Endometrium (tissue), 2 donors: ENCODE measurements at regions not wholly inside any gene's neighbourhood (a gene's known extent, or its start where the extent isn't known, plus 50 kb on each side); places are given as distances from the start of the nearest gene placed in this dataset.
"Not testable (repeated sequence)": the region's sequence is repeated elsewhere in the genome, so short reads cannot be mapped to it uniquely, and the experiment has no call there.

ENCODE experiments used
- FAIRE-seq: peaks from 2 replicates; lab custom pipeline; 2012; peaks lifted over from hg19 to GRCh38; lab: Jason Lieb, UNC
- donor health status: control.
- donor health status: control.

DNA sequence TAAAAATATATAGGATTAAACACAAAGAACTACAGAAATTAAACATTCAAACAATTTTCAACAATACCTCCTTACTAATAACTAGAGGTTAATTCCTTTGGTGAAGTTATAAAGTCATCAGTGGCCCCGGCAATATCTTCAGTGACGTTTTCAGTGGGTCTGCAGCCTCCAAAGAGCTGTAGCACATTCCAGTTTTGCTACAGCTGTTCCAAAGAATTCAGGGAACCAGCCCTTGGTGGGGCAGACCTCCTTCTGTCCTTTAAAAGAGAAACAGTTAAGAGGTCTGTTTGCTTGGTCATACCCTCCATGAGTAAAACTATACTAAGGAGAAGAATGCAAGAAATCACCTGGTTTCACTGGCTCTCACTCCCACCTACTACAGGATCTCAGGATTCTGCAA is 99.2 kb upstream of the ZDHHC17 start:
- no peak for FAIRE-seq

DNA sequence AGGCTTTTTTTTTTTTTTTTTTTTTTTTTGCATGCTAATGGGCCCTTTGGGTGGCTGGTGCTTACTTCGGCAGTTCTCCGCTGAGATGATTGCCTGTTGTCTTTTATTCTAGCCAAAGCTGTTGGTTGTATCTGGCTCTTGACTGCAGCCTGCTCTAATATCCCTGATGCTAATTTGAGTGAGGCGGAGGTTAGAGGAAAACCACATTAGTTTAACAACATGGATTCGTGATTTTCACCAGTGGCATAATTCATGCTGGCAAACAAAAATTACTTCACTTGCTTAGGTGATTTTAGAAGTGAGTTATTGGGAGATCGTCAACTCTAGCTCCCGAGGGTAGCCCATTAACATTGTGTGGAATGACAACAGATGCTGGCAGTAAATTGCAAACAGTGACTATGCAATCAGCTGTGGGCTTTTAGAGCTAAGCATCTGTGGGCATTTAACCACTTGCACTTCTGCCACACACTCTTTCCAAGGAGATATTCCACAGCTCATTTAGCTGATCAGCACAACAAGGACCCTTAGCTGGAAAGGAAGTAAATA is 97.6 kb upstream of the ZDHHC17 start:
- FAIRE-seq, result no peak

DNA sequence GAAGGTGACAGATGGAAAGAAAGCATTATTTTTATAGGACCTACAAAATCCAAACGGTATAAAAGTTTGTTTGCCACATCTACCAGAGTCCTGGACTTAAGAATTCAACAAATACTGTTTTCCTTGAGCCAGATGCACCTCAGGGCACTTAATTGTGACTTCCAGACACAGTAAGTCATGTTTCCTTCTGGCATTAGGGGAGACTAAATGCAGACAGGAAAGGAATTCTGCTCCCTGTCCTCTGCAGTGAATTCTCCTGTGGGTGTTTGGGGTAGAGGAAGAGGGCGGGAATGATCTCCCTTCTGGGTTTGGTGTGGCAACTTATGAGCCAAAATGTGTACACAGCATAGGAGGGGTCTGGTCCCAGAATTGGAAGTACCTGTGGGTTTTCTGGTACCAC is 93.9 kb upstream of the ZDHHC17 start:
- FAIRE-seq, result no peak

DNA sequence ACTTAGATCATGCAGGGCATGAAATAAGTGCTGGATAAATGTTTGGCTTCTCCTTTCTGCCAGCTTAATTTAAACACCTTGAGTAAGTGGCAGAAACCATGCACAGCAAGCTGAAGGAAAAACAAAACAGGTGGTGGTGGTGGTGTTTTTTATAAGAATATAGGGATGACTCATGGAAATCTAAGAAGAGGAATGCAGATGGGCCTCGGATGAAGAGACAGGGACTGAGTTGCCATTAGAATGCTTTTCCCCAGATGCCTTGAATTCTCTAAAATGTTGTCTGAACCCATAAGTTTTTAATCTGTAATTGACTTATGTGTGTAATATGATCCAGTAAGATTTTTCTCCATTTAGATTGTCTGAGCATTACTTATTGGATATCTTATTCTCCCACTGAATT is 93.1 kb upstream of the ZDHHC17 start:
- no peak for FAIRE-seq

DNA sequence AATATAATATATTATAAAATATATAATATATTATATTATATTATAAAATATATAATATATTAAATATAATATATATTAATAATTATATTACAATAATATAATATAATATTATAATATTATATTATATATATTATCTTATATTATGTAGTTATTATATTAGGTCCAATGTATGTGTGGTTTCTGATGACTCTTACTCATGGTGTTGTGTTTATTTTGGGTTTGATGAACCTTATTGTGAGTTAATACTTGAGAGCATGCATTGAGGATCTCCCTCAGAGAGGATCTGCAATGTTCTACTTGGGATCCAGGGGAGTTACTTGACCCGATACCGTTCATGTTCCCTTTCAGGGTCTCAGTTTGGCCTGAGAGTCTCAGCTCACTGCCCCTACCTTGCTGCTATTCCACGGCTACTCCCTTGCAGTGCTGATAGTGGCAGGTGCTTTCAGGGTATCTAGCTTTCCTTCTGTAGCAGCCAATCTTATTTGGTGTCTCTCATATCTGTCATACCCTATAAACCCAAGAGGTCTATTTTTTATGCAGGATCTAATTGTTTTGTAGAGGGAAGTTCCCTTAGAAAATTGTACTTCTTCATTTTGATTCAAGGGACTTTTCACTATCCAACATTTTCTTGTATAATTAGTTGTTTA is 89.1 kb upstream of the ZDHHC17 start:
- no peak for FAIRE-seq

DNA sequence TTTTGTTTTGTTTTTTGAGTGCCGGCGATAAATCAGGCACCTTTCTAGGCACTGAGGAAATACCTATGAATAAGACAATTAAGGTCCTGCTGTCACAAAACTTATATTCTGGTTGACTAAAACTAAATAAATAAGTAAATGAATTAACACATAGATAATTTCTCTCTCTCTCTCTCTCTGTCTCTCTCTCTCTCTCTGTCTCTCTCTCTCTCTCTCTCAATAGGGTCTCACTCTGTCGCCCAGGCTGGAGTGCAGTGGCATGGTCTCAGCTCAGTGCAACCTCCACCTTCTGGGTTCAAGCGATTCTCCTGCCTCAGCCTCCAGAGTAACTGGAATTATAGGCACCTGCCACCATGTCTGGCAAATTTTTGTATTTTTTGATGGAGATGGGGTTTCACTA is 87.7 kb upstream of the ZDHHC17 start:
- not testable (repeated sequence) for FAIRE-seq

DNA sequence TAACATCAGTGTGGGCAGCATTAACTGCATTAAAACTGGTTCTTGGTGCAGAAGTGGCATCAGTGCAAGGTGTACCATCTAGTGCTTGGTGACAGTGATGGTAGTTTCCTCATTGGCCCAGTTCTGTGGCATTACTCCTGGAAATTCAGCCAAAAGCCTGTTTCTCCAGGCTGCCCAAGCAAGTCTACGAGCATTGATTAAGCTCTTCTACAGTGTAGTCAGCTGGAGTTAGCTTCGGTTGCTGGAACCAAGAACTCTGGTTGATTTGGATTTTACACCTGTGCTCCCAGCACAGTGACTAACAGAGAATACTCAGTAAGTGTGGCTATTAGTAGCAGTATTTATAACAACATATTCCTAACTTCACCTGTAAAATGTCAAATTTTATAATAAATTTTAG is 84.9 kb upstream of the ZDHHC17 start:
- FAIRE-seq, result no peak

DNA sequence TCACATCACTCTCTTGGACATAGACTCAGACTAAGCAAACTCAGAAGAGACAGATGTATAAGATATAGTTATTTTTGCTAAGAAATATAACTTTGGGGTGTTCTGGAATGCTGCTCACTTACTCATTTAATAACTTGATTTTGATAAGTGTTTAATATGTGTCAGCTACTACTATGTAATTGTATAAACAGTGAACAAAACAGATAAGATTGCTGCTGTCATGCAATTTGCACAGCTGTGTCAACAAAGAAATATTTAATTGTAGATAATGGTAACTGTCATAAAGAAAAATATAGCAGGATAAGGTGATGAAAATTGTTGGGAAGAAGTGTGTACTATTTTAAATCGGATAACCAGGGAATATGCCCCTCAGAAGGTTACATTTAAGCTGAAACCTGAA is 84.1 kb upstream of the ZDHHC17 start:
- no peak for FAIRE-seq

DNA sequence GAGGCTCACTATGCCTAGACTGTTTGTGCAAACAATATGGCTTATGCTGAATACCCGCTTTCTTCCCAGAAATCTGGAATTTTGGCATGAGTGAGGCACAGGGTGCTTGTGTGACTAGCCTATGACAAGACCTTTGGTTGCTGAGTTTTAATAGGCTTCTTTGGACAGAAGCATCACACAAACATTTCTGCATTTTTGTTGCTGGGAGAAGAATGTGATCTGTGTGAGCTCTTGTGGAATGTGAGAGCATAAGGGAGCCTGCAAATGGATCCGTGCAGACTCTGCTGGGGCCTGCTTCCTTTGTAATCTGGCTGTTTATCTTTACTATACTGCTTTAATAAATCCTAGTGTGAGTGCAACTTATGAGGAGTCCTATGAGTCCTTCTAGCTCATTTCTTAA is 83.0 kb upstream of the ZDHHC17 start:
- no peak for FAIRE-seq

DNA sequence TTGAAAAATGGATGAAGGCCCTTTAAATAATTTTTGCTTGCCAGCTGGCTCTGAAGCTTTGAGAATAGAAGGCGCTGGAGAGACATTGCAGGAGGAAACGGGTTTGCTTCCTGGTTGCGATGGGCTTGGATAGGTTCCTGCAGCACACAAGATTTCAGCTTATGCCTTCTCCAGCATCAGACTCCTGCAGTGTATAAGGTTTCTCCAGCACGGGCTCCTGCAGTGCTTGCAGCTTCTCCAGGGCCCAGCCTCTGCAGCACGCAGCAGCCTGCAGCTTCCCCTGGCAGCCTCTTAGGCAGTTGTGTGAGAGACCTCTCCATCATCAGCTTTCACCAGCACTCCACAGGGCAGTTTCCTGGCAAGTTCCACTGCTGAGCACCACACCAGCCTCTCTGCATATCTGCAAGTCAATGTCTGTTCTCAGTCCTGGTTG is 78.7 kb upstream of the ZDHHC17 start:
- no peak for FAIRE-seq

DNA sequence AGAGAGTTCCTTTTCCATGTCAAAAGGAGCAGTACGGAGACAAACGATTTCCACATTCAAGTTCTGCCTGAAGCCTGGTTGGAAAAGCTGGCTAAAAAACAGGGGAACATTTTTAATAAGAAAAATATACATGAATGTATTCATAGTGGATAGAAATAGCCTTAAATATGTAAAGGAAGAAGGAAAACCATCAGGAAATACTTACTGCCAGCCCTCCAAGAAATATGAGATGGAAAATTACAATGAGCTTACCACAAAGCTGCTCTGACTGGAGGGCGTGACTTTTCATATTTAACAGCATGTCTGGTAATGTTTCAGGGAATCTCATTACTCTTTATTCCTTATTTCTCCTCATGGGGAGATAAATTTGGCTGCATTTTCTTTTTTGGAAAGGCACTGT is 75.9 kb upstream of the ZDHHC17 start:
- no peak for FAIRE-seq

DNA sequence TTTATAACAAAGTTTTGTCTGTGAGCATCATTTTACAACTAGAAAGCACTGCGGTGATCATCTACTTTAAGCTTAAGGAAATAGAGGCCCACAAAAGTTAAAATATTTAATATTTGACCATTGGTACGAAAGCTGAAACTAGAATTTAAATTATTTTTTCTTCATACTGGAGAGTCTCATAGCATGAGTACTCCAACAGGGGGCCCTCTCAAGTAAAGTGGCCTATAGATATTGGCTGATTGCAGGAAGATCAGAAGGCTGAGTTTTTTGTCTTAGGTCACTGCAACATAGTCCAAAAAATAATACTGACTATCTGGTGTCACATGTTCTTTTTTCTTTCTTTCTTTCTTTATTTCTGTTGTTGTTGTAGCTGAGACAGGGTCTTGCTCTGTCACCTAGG is 75.3 kb upstream of the ZDHHC17 start:
- no peak for FAIRE-seq

DNA sequence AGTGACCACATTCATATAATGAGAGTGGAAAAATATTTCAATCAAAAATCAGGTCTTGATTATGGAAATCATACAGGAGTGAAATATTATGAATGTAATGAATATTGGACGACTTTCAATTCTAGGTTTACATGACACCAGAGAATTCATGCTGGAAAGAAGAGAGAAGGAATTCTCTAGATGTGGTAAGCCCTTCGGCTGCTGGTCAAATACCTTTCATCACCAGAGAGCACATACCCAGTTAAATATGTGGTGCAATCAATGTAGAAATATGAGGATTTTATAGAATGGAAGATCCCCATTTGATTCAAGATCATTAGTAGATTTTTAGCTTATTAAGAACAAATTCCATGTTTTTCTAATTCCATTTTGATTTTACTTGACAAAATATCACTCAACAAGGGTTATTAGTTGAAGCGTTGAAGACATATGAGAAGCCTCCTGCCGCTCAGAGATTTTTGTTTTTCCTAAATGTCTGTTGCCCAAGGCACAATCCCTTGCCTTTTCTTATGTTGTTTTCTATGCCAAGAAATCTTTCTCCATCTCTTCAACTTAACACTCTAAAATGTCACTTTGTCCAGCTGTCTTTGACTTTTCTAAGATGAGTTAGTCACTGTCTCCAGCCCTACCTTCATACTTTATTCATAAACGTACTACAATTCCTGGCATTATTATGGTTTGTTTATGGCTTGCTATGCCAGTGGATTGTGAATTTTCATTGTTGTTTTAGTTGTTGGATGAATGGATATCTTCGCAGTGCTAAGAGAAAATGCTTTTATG is 72.8 kb upstream of the ZDHHC17 start:
- no peak for FAIRE-seq

DNA sequence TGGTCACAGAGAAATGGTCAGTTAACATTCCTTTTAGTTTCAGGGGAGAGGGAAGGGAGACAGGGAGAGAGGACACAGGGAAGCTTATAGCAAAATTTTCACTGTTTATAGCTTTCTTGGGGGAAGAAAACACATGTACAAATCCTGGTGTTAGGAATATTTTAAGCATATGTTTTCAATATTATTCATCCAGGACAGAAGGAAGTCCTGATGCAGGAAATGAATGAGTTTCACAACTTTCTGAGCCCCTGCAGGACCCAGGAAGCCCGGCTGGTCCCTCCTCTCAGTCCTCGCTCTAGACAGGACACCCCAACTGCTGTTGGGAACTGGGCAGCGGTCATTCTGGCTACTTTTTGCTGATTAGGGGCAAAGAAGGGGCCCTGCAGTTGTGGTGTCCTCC is 71.1 kb upstream of the ZDHHC17 start:
- no peak for FAIRE-seq

DNA sequence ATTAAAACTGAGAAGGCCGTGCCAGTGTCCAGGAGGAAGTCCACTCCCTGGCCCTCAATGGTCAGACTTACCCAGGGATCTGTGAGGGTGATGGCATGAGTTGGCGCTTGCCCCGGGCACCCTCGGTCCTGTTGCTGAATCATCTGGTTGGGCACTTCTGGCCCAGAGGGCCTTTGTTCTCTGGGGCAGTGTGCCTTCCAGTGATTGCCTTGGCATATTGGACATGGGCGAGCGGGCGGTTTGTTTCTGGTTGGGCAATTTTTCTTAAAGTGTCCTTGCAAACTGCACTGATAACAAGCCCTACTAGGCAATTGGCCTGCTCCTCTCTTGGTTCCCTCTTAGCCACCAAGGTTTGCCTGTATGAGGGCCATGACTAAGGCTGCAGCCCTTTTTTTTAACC is 69.5 kb upstream of the ZDHHC17 start:
- FAIRE-seq, result no peak

DNA sequence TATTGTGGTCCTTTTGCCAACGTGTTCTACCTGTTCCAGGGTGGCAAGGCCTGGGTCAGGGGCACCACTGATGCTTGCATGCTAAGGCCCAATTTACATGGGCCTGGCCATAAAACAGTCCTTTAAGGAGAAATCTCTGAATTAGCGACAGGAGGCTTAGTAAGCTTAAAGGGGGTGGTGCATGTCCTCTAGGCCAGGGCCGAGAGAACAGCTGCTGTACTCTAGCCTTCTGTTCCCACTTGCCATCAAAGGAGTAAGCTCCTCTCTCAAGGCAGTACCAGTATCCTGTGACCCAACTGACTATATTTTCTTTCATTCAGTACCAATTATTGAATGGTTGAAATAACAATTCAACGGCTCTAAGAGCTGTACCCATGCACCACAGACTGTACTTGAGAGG is 67.7 kb upstream of the ZDHHC17 start:
- no peak for FAIRE-seq

DNA sequence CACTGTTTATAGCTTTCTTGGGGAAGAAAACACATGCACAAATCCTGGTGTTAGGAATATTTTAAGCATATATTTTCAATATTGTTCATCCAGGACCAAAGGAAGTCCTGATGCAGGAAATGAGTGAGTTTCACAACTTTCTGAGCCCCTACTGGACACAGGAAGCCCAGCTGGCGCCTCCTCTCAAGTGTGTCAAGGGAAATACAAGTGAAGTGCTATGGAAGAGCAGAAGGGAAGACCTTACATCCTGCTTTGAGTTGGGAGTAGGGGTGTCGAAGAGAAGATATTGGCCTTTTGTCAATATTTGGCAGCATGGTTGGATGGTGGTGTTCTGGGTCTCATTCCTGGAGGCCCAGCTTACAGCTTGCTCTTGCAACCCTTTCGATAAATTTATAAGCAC is 66.1 kb upstream of the ZDHHC17 start:
- no peak for FAIRE-seq

DNA sequence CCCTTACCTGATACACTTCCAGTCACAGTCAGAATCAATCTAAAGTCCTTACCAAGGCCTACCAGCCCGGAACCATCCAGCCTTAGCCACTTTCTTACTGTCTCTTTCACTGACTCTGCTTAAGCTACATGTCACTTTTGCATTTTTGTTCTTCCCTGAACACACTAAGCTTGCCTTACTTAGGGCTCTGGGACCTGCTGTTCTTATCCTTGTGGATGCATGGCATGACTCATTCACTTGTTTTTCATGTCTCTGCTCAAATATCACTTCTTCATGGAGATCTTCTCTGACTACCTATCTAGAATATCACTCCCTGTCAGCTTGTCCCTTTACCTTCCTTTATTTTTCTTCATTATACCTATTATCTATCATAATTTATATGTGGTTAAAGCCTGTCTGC is 65.6 kb upstream of the ZDHHC17 start:
- no peak for FAIRE-seq

DNA sequence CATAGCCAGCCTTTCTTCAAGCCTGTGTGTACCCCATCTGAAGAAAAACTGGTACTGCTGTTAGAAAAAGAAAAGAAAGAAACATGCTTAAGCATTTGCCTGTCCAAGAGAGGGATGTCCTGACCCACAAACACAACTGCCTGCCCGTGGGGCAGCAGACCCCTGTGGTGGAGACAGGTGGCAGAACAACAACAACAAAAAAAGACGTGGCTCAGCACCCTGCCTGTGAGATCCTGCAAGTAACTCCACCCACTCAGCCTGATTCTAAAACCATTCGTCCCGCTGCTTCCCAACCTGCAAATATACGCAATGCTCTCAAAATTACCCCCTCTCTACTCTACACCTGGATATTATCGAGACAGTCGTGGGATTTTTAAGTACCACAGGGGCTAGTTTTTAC is 64.9 kb upstream of the ZDHHC17 start:
- FAIRE-seq, result no peak

DNA sequence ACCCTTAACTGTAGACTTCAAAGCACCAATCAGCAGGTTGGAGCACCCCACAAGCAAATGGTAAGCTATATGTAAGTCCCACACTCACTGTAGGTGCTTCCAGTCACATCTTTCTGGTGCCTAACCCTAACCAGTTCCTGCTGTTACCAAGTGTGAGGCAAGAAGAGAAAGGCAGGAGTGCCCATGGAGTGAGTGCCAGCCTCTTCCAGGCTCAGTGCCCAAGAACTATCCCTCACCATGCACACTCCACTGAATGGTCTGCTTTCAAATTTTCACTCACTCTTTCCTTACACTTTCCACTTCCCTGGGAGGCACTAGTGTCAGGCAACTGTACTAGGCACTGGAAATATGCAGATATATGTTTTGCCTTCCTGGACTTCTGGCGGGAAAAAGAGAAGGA is 62.2 kb upstream of the ZDHHC17 start:
- no peak for FAIRE-seq

DNA sequence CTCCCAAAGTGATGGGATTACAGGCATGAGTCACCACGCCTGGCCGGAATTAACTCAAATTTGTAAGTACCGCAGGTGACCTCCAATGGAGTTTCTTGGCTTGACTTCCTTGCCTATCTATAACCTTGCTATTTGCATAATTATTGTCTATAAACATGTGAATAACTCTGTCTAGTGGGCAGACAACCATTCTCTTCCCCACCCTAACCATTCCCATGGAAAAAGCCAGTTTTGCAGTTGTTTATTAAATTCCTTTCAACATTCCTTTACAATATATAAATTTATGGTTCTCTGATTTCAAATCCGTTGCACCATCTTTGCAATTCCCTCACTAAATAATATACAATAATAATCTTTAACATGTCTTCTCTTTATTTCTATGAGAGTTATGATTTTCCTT is 61.0 kb upstream of the ZDHHC17 start:
- no peak for FAIRE-seq

DNA sequence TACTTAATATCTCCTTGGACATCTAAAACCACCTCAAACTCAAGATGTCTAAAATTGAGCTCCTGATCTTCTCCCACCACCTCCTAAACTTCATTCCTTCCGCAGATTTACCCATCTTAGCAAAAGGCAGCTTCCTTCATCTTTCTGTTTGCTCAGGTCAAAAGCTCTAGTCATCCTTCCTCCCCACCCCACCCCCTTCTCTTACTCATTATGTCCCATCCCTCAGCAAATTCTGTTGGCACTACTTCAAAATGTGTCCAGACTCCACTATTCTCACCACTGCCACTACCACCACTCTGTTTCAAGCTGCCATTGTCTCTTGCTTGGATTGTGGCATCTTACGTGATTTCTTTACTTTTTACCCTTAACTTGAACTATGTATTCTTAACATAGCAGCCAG is 59.2 kb upstream of the ZDHHC17 start:
- no peak for FAIRE-seq

DNA sequence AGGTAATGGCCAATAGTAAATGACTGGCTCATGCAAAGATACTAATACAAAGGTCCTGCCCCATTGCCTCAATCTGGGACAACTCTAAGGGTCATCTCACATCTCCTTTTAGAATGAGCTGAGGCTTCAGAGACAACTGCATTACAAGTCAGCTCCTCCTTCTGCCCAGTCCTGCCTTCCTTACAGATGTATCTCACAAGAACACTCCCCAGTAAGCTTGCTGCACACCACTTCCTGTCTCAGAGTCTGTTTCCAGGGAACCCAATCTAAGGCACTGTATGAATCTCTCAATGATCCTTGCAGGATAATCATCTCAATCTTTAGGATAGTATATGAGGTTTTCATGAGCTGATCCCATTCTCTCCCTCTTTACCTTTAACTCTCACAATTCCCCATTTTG is 57.8 kb upstream of the ZDHHC17 start:
- FAIRE-seq, result no peak

DNA sequence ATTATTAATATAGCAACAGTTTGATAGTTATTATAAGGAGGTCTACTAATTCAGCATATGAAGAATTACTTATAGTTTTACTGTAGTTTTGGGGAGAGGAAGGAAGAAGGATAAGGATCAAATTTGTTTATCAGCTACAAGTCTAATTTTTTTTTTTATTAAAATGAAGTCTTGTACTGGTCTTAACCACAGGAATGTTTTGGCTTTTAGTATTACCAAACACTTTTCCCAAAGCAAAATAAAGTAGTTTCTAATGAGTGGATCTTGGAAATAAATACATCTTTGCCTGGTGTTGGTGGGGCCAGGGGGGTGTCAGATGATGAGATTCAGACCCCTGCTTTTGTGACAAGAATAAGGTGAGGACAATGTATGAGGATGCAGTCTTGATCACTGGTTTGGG is 57.2 kb upstream of the ZDHHC17 start:
- peak; percentile 48 for FAIRE-seq
